COLO668 (cell line): ENCODE measurements at regions not wholly inside any gene's neighbourhood (a gene's known extent, or its start where the extent isn't known, plus 50 kb on each side); places are given as distances from the start of the nearest gene placed in this dataset.
"Not testable (repeated sequence)": the region's sequence is repeated elsewhere in the genome, so short reads cannot be mapped to it uniquely, and the experiment has no call there.

ENCODE experiments used
- DNase-seq: peaks from one replicate; lab custom pipeline; 2025; ENCODE audit not compliant: unreplicated experiment; lab: John Stamatoyannopoulos, UW

DNA sequence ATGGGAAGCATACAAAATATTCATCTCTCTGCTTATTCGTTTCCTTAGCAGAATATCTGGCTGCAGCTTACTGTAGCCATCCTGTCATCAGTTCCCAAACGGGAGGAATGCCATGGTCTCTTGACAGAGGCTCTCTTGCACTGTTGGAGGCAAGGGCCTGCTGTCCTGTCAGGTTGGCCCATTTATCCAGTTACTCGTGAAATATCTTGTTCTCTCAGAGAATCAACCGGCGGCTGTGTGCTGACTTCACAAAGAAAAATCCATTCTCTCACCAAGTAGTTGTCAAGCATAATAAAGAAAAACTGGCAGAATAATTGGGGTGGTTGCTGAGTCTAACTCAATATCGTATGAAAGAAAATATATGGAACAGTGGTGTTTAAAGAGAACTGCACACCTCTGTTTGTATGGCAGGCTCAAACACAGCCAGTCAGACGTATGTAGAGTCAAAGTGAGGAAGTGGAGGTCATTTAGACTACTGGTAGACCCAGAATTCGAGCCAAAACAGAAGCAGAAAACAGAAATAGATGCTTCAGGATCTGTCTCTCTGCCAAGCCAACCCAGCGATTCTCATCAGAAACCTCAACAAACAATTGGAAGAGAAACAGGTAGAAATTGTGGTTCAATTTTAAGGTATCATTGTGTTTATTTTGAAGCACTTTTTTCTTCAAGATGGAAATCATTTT, 349.2 kb upstream of the PRKCQ start:
- DNase-seq: no peak

DNA sequence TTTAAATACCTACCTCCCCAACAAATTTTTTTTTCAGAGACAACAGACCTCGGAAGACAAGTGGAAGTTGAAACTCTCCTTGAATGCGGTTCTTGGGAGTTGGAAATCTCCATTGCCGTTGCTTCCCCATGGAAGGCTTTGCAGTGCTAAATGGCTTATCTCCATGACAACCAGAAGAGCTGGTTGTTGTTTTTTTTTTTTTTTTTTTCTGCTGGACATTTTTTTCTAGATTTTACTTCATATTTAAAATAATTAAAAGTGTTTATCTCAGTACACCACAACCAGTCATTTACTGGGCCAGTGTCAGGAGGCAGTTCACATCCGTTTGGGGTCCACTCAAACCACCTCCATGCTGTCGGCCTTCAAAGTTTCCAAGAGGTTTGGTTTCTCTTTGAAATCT, 348.5 kb upstream of the PRKCQ start:
- DNase-seq: no peak

DNA sequence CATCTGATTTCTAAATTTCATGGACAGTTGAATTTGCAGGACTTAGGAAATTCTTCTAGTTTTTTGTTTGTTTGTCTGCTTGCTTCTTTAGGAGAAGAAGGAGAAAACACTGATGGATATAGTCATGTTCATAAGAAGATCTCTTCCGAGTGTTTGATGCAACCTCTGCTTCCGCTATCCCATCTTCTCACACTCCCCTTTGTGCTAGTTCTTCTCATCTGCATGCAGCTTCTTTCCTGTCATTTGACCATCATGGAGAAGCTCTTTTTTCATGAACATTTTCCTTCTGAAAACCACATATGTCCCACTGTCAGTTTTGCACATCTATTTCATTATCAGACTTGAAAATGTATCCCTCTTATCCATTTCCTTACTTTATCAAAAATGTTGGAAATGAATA, 346.9 kb upstream of the PRKCQ start:
- DNase-seq: no peak

DNA sequence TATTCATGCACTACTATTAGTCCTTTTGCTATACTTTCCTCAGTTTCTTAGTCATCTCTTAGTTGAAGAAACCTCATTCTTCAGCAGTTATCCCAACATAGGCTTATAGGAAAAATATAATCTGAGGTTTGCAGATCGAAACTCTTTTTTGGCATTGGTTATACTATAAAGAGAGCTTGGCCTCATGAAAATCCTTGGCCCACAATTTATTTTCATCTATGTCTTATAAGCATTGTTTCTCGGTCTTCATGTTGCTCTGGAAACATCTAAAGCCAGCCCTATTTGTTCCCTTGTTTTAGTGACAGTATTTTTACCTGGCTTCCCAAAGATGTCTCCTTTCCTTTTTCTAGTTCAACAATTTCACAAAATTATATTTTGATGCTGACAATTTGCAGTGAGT, 345.1 kb upstream of the PRKCQ start:
- DNase-seq: no peak

DNA sequence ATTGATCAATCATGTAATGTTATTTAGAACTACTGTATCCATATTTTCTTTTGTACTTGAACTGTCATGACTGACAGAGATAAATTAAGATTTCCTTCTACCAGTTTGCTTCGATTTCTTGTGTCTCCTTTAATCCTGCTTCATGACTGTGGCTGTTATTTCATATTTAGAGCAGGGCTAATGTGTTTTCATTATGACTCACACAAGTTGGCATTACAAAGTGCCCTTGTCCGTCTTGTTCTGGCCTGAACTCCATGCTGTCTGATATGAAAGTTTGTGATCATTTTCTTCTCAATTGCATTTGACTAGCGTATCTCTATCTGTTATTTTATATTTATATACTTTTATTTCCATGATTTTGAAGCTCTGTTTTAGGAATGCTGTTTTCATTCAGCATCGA, 344.1 kb upstream of the PRKCQ start:
- no peak for DNase-seq

DNA sequence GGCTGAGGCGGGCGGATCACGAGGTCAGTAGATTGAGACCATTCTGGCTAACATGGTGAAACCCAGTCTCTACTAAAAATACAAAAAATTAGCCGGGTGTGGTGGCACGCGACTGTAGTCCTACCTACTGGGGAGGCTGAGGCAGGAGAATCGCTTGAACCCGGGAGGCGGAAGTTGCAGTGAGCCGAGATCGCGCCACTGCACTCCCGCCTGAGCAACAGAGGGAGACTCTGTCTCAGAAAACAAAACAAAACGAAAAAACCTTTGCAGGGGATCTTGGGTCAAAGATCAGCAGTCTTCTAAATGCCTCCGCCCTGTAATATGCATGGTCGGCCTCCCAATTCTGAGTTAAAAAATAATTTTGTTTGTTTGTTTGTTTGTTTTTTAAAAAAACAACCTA, 340.9 kb upstream of the PRKCQ start:
- not testable (repeated sequence) for DNase-seq

DNA sequence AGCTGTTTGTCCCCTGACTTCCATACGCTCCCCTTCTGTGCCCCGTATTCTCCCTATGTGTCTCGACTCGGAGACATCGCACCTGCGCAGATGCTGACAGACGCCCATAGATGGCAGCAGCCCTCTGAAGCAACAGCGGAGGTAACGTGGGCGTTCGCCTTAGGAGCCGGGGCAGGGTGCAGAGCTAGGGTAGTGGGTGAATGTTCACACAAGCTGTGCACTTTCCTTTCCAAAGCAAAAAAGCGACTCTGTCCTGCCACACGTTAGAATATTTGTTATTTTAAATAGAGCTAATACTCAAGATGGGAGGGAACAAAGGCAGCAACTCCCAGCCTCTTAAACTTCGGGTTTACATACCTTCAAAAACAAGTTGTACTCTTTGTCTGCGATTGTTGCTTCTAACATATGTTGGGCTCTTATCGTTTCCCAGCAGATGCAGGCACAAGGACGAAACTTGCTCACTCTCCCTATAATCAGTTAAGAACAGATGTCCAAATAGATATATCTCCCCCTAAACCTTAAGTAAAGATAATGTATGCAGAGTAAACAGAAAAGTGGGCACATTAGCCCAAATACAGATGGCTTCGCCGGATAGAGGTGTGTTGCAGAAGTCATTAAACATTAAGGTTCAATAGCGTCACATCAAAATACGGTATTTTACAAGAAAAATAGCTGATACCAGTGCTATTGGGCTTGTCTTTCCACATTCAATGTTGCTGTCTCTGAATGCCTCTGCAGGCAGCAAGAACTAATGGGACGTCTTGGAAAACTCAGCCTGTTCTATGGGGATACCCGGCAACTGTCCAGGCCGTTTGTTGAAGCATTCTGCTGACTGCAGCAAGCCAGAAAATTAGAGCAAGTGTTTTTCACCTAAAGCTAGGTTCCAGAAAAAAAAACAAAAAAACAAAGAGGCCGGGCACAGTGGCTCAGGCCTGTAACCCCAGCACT, 340.3 kb upstream of the PRKCQ start:
- DNase-seq: peak; percentile 2

DNA sequence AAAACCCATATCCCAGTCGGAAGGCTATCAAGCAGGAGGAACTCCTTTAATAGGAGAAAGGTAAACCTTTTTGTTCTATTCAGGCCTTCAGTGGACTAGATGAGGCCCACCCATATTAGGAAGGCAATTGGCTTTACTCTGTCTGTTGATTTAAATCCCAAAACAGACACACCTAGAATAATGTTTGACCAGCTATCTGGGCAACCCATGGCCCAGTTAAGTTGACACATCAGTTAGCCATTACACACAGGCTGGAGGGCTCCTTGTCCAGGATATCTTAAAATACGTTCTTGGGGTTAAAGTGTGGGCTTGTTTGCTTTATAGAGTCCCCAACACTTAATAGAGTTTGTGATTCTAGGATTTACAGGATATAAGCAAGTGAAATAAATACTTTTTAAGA, 339.0 kb upstream of the PRKCQ start:
- DNase-seq: no peak

DNA sequence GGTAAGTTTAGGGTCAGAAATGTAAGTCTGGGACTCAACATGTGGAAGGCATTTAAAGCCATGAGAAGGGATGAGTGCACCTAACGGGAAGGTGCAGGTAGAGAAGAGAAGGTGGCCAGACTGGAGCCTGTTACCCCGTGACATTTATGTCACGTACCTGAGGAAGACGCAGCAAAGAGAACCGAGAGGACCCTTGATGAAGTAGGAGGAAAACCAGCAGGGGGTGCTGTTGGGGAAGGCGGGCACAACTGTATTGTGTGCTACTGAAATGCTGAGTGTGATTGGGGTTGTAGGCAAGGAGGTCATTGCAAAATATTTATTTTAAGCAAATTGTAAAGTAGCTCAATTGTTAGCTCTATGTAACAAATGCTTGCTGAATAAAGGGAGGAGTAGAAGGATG, 338.2 kb upstream of the PRKCQ start:
- DNase-seq: no peak

DNA sequence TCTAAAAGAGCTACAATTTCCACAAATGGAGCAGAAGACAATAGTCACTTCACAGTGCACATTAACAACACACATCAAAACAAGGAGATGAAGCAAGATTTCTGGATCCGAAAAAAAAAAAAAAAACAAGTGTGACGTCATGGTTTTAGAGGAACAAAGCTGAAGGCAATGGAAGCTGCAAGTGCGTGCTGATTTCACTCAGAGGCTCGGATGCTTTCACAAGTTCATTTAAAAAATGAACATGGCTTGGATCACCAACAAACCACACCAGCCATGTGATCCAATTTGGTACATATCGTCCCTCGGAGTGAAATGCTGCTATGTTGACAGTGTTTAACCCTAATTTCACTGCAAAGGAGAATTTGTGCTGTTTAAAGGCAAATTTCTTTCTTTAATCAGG, 337.0 kb upstream of the PRKCQ start:
- no peak for DNase-seq

DNA sequence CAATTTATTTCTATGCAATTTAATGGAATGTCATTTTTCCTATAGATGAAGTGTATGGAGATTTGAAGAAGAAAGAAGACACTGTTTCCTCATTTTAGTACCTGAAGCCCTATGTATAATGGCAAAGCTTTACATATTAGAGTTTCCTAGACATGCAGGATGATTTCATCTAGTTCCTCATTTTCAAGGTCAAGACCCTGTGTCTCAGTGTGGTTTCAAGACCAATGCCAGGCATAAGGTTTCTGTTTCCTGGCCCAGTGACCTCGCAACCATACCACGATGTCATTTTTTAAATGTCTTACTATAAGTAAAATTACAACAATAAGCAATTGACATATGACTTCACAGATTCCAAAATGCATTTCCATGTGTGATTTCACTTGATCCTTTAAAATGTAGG, 336.5 kb upstream of the PRKCQ start:
- no peak for DNase-seq

DNA sequence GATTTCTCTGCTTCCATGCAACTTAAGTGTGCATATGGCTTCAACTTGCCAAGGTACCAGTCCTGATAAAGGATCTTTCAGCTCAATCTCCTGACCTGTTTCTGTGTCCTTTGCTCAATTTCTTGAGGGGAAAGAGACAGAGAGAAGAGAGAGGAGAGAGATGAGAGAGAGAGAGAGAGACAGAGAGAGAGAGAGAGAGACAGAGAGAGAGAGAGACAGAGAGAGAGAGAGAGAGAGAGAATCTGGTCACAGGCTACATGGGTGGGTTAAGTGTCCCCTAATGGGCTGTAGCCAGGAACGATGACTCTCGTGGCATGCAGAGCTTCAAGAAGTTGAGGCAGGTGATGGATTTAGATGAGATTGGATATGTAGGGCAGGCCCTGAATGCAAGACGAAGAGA, 335.2 kb upstream of the PRKCQ start:
- DNase-seq: no peak

DNA sequence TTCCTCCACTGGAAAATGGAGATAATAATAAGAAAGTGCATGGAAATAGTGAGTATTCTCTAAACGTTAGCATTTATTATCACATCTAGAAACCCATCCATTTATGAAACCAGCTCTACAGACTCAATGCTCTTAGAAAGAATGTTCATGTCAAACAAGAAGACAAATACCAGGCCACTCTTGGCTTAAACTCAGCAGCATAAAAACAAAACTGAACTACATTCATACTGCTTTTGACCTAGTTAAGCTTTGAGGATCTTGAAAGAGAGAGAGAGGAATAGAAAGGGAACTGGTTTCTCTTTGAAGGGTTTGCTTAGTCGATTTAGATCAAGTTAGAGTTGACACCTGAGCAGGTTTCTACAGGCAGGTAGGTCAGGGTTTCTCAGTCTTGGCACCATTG, 332.9 kb upstream of the PRKCQ start:
- no peak for DNase-seq

DNA sequence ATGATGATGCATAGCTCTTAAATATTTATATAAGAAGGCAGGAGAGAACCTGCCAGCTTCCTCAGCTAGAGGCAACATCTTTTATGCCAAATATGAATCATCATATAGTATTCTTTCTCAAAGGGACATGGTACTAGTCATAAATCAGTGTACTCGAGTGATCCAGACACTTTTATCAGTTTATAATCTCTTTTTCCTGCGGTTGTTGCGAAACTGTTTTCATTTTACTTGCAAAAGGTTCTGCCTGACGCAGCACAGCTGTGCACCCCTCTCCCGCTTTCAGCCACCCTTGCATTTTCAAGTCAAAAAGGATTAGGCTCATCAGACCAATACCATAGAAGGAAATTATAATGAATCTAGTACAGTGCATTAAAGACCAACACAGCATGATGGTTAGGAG, 332.3 kb upstream of the PRKCQ start:
- DNase-seq: no peak

DNA sequence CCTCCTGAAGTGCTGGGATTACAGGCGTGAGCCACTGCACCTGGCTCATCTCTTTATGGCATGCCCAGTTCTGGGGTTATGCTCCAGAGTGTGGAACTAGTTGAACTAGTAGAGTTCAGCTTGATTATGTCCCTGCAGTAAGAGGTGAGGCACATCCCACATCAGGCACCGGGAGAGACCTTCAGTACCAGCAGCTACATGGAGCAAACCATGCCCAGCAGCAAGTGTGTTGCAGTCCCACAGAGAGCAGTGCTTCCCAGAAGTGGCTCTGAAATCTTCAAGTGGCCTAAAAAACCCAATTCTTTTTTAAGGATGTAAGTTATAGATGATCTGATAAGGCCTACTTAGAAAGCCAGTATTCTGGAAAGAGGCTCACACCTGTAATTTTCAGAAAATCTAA, 331.9 kb upstream of the PRKCQ start:
- no peak for DNase-seq

DNA sequence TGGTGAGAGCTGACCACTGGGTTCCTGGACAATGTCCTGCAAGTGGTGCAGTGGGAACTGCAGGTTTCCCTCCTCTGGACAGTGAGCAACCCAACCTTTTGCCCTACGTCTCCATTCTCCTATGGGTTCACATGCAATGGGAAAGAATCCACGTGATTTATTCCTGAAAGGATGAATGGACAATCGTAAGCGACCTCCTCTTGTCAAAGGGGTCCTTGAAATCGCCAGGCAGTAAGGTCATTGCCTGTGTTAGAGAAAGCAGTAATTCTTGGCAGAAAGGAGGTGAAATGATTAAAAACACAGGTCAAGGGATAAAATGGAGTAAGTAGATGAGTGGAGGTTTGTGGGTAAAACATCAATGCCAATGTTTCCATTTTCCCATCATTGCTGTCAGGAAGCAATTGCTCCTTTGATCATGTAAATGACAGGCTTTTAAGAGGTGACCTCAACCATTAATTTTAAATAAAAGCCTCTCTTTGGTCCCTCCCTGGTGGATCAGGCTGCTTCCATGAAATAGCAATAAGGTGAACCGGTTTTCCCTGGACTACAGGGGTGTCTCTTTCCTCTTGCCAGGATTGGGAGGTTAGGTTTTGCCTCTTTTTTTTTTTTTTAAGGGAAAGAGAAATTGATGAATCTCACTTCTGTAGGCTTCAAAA, 330.0 kb upstream of the PRKCQ start:
- no peak for DNase-seq

DNA sequence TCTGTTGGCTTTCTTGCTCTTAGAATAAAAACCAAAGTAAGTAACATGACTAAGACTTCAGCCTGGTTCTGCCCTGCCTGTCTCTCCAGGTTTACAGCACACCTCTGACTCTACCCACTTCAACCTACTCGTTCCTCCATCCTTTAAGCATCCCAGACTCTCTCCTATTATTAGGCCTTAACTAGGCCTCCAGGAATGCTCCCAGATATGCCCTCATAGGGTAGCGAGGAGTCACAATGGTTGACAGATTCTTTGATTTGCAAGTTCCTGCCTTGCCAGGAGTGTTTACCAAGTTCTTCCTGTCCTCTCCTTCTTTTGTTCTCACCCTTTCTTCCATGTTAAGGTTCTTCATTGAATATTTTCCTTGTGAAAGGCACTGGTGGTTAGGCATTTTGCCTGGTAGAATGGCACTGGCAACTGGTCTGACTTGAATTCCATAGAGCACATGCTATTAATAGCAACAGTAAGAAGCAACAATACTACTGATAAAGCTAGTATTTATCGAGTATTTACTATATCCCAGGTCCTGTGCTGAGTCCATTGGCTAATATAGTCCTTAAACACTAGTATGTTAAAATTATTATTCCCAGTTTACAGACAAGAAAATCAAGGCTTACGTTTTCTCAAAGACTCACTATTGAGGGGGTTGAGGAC, 327.9 kb upstream of the PRKCQ start:
- no peak for DNase-seq

DNA sequence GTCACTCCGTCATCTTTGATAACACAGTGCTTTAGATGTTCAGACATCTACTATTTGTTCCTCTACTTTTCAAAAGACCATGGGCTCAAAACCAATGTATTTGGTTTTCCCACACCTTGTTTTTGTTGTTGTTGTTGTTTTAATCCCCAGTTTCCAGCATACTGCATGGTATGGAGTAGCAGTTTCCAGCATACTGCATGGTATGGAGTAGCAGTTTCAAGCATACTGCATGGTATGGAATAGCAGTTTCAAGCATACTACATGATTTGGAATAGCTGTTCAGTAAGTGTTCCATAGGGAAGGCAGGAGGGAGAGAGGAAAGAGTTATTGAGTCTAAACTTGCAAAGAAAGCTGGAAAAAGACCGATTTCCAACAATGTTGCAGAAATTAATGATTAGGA, 314.3 kb upstream of the PRKCQ start:
- no peak for DNase-seq

DNA sequence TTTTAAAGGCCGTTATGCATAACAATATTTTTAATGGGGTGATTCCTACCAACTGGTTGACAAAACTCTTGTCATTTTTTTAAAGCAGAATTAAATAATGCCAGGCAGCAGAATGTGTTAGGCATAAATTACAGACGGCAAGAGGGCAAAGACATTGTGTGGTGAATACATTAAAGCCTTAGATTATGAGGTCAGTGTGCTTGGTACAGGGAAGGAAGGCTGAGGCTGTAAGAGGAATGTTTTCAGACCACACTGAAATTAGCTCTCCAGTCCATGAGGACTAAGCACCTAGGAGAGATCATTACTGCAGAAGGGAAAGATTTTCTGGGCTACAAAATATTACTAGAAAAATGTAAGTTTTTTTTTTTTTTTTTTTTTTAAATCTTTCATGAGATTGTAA, 312.8 kb upstream of the PRKCQ start:
- DNase-seq: no peak

DNA sequence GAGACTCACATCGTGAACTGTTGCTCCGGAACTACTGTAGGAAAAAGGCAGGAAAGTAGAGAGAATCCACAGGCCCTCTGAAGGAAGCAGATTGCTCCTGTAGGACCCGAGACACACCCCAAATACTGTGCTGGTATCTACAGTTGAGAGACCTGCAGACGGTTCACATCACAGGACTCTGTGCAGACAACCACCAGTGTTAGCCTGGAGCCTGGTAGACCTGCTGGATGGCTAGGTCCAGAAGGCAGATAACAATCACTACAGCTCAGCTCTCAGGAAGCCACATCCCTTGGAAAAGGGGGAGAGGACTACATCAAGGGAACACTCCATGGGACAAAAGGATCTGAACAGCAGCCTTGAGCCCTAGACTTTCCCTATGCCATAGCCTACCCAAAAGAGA, 311.8 kb upstream of the PRKCQ start:
- no peak for DNase-seq

DNA sequence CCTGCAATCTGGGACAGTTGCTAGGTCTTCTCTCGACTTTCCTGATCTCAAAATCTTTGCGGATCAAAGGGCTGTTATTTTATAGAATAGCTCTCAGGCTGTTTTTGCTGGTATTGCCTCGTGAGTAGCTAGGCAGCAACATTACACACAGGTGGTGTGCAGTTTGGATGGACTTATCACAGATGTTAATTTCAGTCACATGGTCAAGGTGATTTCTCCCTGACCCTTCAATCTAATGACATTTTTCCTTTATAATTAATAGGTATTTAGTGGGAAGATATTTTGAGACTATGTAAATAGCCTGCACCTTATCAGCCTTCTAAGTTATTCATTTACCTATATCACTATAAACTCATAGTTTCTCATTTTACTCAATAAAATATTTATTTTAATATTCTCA, 309.6 kb upstream of the PRKCQ start:
- no peak for DNase-seq

DNA sequence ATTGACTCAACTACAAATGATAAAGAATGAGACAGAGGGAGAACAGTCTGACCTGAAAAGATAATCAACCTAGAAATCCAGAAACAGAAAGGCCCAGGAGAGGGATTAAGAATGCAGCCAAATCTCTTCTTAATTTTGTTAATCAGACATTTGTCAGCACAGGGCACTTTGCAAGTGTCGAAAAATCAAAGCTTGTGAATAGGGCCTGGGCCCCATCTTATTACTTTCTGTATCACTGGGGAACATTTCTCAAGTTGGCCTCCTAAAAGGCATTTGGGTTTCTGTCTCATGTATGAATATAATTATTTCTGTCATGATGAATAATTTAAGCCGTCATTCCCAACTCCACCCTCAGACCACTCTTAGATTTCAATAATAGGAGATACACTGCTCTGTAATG, 308.4 kb upstream of the PRKCQ start:
- DNase-seq: no peak
